Loucy (cell line): ENCODE measurements at regions not wholly inside any gene's neighbourhood (a gene's known extent, or its start where the extent isn't known, plus 50 kb on each side); places are given as distances from the start of the nearest gene placed in this dataset.

Experiments used
- EZH2phosphoT487 ChIP-seq: fragments of 200-600 bp; IDR thresholded peaks from 2 replicates; pipeline ENCODE4 v1.6.1; 2018; ENCODE audit warnings: antibody characterized with exemption, mild to moderate bottlenecking, moderate library complexity, borderline replicate concordance
- TF ChIP-seq, protein P1 (sequence below): fragments of 200-600 bp; sonication (generic); conservative IDR thresholded peaks from 2 replicates; pipeline ENCODE4 v1.5.1; 2014; ENCODE audit warnings: mild to moderate bottlenecking, antibody characterized with exemption, low read length

DNA sequence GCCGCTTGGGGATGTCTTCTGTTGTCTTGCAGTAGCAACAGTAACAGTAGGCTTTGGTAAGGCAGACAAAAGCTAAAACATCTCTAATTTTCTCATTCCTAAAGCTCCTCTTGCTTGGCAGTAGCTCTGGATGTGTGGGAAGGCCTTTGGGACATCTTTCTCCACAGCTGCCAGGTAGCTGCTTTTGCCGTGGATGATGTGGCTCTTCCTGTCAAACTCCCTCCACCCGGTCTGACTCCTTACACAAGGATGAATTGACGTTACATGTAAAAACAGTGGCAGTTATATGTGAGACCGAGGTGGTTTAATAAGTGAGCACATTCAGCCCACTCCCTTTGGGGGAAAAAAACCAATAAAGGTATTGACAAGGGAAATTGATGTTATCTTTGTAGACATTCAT is 309.1 kb downstream of the TUSC7 start:
- TF ChIP-seq, protein P1, sequence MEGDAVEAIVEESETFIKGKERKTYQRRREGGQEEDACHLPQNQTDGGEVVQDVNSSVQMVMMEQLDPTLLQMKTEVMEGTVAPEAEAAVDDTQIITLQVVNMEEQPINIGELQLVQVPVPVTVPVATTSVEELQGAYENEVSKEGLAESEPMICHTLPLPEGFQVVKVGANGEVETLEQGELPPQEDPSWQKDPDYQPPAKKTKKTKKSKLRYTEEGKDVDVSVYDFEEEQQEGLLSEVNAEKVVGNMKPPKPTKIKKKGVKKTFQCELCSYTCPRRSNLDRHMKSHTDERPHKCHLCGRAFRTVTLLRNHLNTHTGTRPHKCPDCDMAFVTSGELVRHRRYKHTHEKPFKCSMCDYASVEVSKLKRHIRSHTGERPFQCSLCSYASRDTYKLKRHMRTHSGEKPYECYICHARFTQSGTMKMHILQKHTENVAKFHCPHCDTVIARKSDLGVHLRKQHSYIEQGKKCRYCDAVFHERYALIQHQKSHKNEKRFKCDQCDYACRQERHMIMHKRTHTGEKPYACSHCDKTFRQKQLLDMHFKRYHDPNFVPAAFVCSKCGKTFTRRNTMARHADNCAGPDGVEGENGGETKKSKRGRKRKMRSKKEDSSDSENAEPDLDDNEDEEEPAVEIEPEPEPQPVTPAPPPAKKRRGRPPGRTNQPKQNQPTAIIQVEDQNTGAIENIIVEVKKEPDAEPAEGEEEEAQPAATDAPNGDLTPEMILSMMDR: no peak
- no peak for TF ChIP-seq EZH2phosphoT487
